H9 (cell line): ENCODE measurements at regions not wholly inside any gene's neighbourhood (a gene's known extent, or its start where the extent isn't known, plus 50 kb on each side); places are given as distances from the start of the nearest gene placed in this dataset.

Source experiments
- DNase-seq: peaks from one replicate; pipeline ENCODE4 v3.0.0-alpha.2; 2017
- H2AFZ ChIP-seq: one replicate; pipeline ENCODE4 v1.6.1; 2013; ENCODE audit warnings: mild to moderate bottlenecking, low read length, control low read depth, moderate library complexity
- H2AK5ac ChIP-seq: 2 replicates; pipeline ENCODE4 v1.6.1; 2013; ENCODE audit warnings: low read length, control low read depth, mixed read lengths; ENCODE audit not compliant: insufficient read length
- H2BK120ac ChIP-seq: one replicate; pipeline ENCODE4 v1.6.1; 2013; ENCODE audit warnings: low read depth, mild to moderate bottlenecking, low read length, control low read depth, inconsistent platforms; ENCODE audit not compliant: poor library complexity, severe bottlenecking
- H2BK12ac ChIP-seq: 2 replicates; pipeline ENCODE4 v1.6.1; 2013; ENCODE audit warnings: low read length, control low read depth, mixed read lengths, low read depth; ENCODE audit not compliant: insufficient read length
- H2BK15ac ChIP-seq: 2 replicates; pipeline ENCODE4 v1.6.1; 2013; ENCODE audit warnings: low read depth, low read length, control low read depth
- H2BK20ac ChIP-seq: one replicate; pipeline ENCODE4 v1.6.1; 2013; ENCODE audit warnings: low read depth, mild to moderate bottlenecking, low read length, control low read depth, inconsistent platforms; ENCODE audit not compliant: poor library complexity, severe bottlenecking
- H2BK5ac ChIP-seq: 2 replicates; pipeline ENCODE4 v1.6.1; 2013; ENCODE audit warnings: low read length, control low read depth, mixed read lengths; ENCODE audit not compliant: insufficient read length
- H3K14ac ChIP-seq: 2 replicates; pipeline ENCODE4 v1.6.1; 2013; ENCODE audit warnings: low read length, control low read depth; ENCODE audit not compliant: insufficient read depth
- H3K18ac ChIP-seq: 2 replicates; pipeline ENCODE4 v1.6.1; 2013; ENCODE audit warnings: low read depth, mild to moderate bottlenecking, mixed read lengths, low read length, control low read depth; ENCODE audit not compliant: insufficient read length
- H3K23ac ChIP-seq: 2 replicates; pipeline ENCODE4 v1.6.1; 2013; ENCODE audit warnings: low read length, control low read depth, mixed read lengths, low read depth; ENCODE audit not compliant: insufficient read length
- H3K23me2 ChIP-seq: 2 replicates; pipeline ENCODE4 v1.6.1; 2013; ENCODE audit warnings: low read depth, mild to moderate bottlenecking, mixed read lengths, low read length, control low read depth; ENCODE audit not compliant: insufficient read length, poor library complexity, severe bottlenecking
- H3K27ac ChIP-seq: 2 replicates; pipeline ENCODE4 v1.5.1; 2013; ENCODE audit warnings: low read length, control low read depth, mixed read lengths, low read depth; ENCODE audit not compliant: insufficient read length
- H3K27me3 ChIP-seq: 2 replicates; pipeline ENCODE4 v1.6.1; 2013; ENCODE audit warnings: low read length, control low read depth, inconsistent platforms; ENCODE audit not compliant: insufficient read depth
- H3K4ac ChIP-seq: 2 replicates; pipeline ENCODE4 v1.6.1; 2013; ENCODE audit warnings: low read depth, mild to moderate bottlenecking, control low read depth, inconsistent platforms, low read length, moderate library complexity
- H3K4me1 ChIP-seq: 2 replicates; pipeline ENCODE4 v1.6.1; 2013; ENCODE audit warnings: low read length, control low read depth, inconsistent platforms; ENCODE audit not compliant: insufficient read depth
- H3K4me2 ChIP-seq: 2 replicates; pipeline ENCODE4 v1.6.1; 2013; ENCODE audit warnings: low read length, control low read depth, mixed read lengths; ENCODE audit not compliant: insufficient read length, insufficient read depth
- H3K56ac ChIP-seq: 2 replicates; pipeline ENCODE4 v1.6.1; 2013; ENCODE audit warnings: low read depth, mild to moderate bottlenecking, mixed read lengths, low read length, control low read depth; ENCODE audit not compliant: insufficient read length
- H3K79me1 ChIP-seq: 2 replicates; pipeline ENCODE4 v1.6.1; 2013; ENCODE audit warnings: low read depth, mild to moderate bottlenecking, moderate library complexity, low read length, control low read depth, inconsistent platforms; ENCODE audit not compliant: insufficient read depth, poor library complexity, severe bottlenecking
- H3K79me2 ChIP-seq: 2 replicates; pipeline ENCODE4 v1.6.1; 2013; ENCODE audit warnings: low read length, control low read depth, inconsistent platforms; ENCODE audit not compliant: insufficient read depth
- H3K9ac ChIP-seq: 2 replicates; pipeline ENCODE4 v1.6.1; 2013; ENCODE audit warnings: low read length, control low read depth, mixed read lengths; ENCODE audit not compliant: insufficient read length; ENCODE audit errors: extremely low read depth
- H3K9me3 ChIP-seq: one replicate; pipeline ENCODE4 v1.6.1; 2013; ENCODE audit warnings: low read depth, low read length, inconsistent platforms; ENCODE audit not compliant: control insufficient read depth
- H3T11ph ChIP-seq: one replicate; pipeline ENCODE4 v1.6.1; 2013; ENCODE audit warnings: mild to moderate bottlenecking, low read length, control low read depth, inconsistent platforms
- H4K20me1 ChIP-seq: one replicate; pipeline ENCODE4 v1.6.1; 2013; ENCODE audit not compliant: control insufficient read depth, insufficient read length, insufficient read depth
- H4K5ac ChIP-seq: 2 replicates; pipeline ENCODE4 v1.6.1; 2013; ENCODE audit warnings: low read depth, mild to moderate bottlenecking, mixed read lengths, low read length, control low read depth; ENCODE audit not compliant: insufficient read length
- H4K8ac ChIP-seq: replicated peaks from 2 replicates; pipeline ENCODE4 v1.6.1; 2013; ENCODE audit warnings: low read length, control low read depth, mixed read lengths, low read depth; ENCODE audit not compliant: insufficient read length
- H4K91ac ChIP-seq: 2 replicates; pipeline ENCODE4 v1.6.1; 2013; ENCODE audit warnings: low read depth, mild to moderate bottlenecking, moderate library complexity, mixed read lengths, low read length, control low read depth; ENCODE audit not compliant: insufficient read length
- H3K27ac Mint-ChIP-seq, 3 experiments: 2 replicates in 2 of 3; 3 replicates in 1 of 3; pipeline ENCODE4 v1.8.0; 2020 to 2021; ENCODE audit warnings: mixed read lengths in 3 of 3, mild to moderate bottlenecking in 1 of 3, moderate library complexity in 1 of 3
- H3K27me3 Mint-ChIP-seq: 2 replicates; pipeline ENCODE4 v1.8.0; 2021; ENCODE audit warnings: low read depth, mild to moderate bottlenecking, moderate library complexity, mixed read lengths
- H3K36me3 Mint-ChIP-seq, 3 experiments: 2 replicates in 2 of 3; 3 replicates in 1 of 3; pipeline ENCODE4 v1.8.0; 2020 to 2021; ENCODE audit warnings: low read depth in 3 of 3, mixed read lengths in 3 of 3; ENCODE audit not compliant: insufficient read depth in 1 of 3
- H3K4me1 Mint-ChIP-seq, 2 experiments: 2 replicates each; pipeline ENCODE4 v1.8.0; 2020; ENCODE audit warnings: mixed read lengths in 2 of 2
- H3K4me3 Mint-ChIP-seq, 2 experiments: 2 replicates in 1 of 2; 3 replicates in 1 of 2; pipeline ENCODE4 v1.8.0; 2020 to 2021; ENCODE audit warnings: mild to moderate bottlenecking in 2 of 2, mixed read lengths in 2 of 2, moderate library complexity in 1 of 2
- H3K9me3 Mint-ChIP-seq, 2 experiments: 2 replicates in 1 of 2; 3 replicates in 1 of 2; pipeline ENCODE4 v1.8.0; 2020; ENCODE audit warnings: mild to moderate bottlenecking in 2 of 2, mixed read lengths in 2 of 2, moderate library complexity in 1 of 2
- WGBS: extraction: QIAGEN DNeasy Blood & Tissue Kit; methylation state at CpG from one replicate; pipeline ENCODE4 v1.1.7; 2013; ENCODE audit warnings: missing lambda C conversion rate, low lambda C conversion rate, mixed read lengths; ENCODE audit not compliant: insufficient read length; ENCODE audit errors: extremely low coverage; 5-methylcytosine and 5-hydroxymethylcytosine counted together
- TF ChIP-seq, protein P1 (sequence below): fragments of 200-600 bp; sonication (generic); conservative IDR thresholded peaks from 3 replicates; pipeline ENCODE4 v1.8.0; 2021; ENCODE audit warnings: antibody characterized with exemption, mild to moderate bottlenecking

DNA sequence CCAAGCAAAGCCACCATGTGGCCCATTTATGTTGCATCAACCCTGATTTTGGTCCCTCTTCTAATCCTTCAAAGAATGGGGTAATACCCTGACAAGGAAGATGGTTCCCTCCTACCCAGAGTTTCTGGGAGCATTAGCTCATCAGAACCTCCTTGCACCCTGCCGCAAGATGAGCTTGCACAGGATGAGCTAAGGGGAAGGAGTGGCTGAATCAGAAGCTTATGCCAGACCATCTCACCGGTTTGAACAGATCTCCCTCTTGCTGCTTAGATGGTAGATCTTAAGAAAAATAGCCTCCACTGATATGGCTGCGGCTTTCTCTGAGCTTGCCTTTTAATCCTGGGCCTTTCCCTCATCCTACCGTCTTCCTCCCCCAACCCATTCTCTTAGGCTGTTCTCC, 175.1 kb downstream of the SOX9 start:
- Histone ChIP-seq H3K23me2 (no peaks in the 10 kb centered on the region), H3K18ac (no peak overlapping the region), H3K9me3 (no peaks in the 10 kb centered on the region), H2BK12ac (no peak overlapping the region), H3K23ac (no peak overlapping the region), H3K9ac (no peak overlapping the region), H3K27ac (no peak overlapping the region), H4K8ac (no peak overlapping the region), H2BK20ac (no peak overlapping the region), H2BK15ac (no peak overlapping the region), H2BK120ac (no peak overlapping the region), H3K4ac (no peak overlapping the region), H2BK5ac (no peak overlapping the region), H4K5ac (no peak overlapping the region), H2AK5ac (no peak overlapping the region), H3T11ph (no peak overlapping the region), H3K79me1 (no peaks in the 10 kb centered on the region), H3K4me1 (no peaks in the 10 kb centered on the region; the same call in 1 of the 2 replicates), H4K20me1 (no peaks in the 10 kb centered on the region), H3K14ac (no peak overlapping the region), H2AFZ (no peak overlapping the region), H3K27me3 (no peaks in the 10 kb centered on the region), H3K56ac (no peak overlapping the region), H3K79me2 (no peaks in the 10 kb centered on the region), H4K91ac (no peak overlapping the region), H3K4me2 (no peak overlapping the region)
- Mint-ChIP-seq H3K9me3 (no peaks in the 10 kb centered on the region; a peak in 1 of 5 replicates), H3K27me3 (peaks cover 15% of the 10 kb centered on the region), H3K27ac (no peak overlapping the region), H3K4me3 (no peak overlapping the region), H3K36me3 (no peaks in the 10 kb centered on the region), H3K4me1 (no peaks in the 10 kb centered on the region)
- no peak for DNase-seq
- WGBS = no CpG with 5 or more reads among the region's 4 CpGs
- TF ChIP-seq, protein P1, sequence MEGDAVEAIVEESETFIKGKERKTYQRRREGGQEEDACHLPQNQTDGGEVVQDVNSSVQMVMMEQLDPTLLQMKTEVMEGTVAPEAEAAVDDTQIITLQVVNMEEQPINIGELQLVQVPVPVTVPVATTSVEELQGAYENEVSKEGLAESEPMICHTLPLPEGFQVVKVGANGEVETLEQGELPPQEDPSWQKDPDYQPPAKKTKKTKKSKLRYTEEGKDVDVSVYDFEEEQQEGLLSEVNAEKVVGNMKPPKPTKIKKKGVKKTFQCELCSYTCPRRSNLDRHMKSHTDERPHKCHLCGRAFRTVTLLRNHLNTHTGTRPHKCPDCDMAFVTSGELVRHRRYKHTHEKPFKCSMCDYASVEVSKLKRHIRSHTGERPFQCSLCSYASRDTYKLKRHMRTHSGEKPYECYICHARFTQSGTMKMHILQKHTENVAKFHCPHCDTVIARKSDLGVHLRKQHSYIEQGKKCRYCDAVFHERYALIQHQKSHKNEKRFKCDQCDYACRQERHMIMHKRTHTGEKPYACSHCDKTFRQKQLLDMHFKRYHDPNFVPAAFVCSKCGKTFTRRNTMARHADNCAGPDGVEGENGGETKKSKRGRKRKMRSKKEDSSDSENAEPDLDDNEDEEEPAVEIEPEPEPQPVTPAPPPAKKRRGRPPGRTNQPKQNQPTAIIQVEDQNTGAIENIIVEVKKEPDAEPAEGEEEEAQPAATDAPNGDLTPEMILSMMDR = no peak
